Liver (tissue), 3 donors: ENCODE measurements at regions not wholly inside any gene's neighbourhood (a gene's known extent, or its start where the extent isn't known, plus 50 kb on each side); places are given as distances from the start of the nearest gene placed in this dataset.

ENCODE experiments used
- CTCF ChIP-seq: fragments of 150-350 bp; IDR thresholded peaks from 2 replicates; pipeline ENCODE4 v1.5.1; 2017; ENCODE audit warnings: improper control_type of control experiment, low read depth, low read length; ENCODE audit not compliant: missing input control
- REST ChIP-seq: IDR thresholded peaks from 2 replicates; pipeline ENCODE4 v1.6.1; 2016; ENCODE audit warnings: antibody characterized with exemption, mild to moderate bottlenecking
- RXRA ChIP-seq, 2 donors: IDR thresholded peaks; 2 replicates each; pipeline ENCODE4 v1.6.1; 2017 to 2018; ENCODE audit warnings: antibody characterized with exemption in 2 of 2, mild to moderate bottlenecking in 1 of 2
- YY1 ChIP-seq: IDR thresholded peaks from 2 replicates; pipeline ENCODE4 v1.6.1; 2016; ENCODE audit warnings: antibody characterized with exemption, mild to moderate bottlenecking
- TF ChIP-seq, protein P1 (sequence below): IDR thresholded peaks from 2 replicates; pipeline ENCODE4 v1.6.1; 2016; ENCODE audit warnings: antibody characterized with exemption
- donor health status: healthy.
- donor health status: healthy.

DNA sequence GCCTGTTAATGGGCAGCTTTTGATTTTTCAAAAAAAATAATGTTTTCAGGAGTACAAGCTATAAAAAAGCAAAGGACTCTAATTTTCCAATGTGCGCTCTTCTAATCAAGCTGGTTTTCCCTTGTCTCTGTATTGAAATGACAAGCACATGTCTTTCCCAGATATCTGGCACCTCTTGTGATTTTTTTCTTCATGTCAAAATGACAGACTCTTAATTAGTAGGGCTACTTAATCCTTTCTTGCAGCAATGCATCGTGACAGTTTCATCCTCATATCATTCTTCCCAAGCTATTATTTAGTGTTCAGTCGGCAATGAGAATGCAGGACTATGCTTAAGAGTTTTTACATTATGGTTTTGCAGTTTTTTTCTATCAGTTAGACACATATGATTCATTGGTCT lies 139.5 kb downstream of the MAGEC1 start:
- TF ChIP-seq RXRA (IDR thresholded peaks at IDR 0.05) (no peak), CTCF (no peak), YY1 (no peak), REST (no peak)
- TF ChIP-seq, protein P1, sequence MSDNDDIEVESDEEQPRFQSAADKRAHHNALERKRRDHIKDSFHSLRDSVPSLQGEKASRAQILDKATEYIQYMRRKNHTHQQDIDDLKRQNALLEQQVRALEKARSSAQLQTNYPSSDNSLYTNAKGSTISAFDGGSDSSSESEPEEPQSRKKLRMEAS, result no peak
